HT1080 (cell line): ENCODE measurements at regions not wholly inside any gene's neighbourhood (a gene's known extent, or its start where the extent isn't known, plus 50 kb on each side); places are given as distances from the start of the nearest gene placed in this dataset.
"Not testable (repeated sequence)": the region's sequence is repeated elsewhere in the genome, so short reads cannot be mapped to it uniquely, and the experiment has no call there.

Experiments used
- DNase-seq: peaks from one replicate; pipeline ENCODE4 v3.0.0-alpha.2; 2015; ENCODE audit warnings: low read depth

DNA sequence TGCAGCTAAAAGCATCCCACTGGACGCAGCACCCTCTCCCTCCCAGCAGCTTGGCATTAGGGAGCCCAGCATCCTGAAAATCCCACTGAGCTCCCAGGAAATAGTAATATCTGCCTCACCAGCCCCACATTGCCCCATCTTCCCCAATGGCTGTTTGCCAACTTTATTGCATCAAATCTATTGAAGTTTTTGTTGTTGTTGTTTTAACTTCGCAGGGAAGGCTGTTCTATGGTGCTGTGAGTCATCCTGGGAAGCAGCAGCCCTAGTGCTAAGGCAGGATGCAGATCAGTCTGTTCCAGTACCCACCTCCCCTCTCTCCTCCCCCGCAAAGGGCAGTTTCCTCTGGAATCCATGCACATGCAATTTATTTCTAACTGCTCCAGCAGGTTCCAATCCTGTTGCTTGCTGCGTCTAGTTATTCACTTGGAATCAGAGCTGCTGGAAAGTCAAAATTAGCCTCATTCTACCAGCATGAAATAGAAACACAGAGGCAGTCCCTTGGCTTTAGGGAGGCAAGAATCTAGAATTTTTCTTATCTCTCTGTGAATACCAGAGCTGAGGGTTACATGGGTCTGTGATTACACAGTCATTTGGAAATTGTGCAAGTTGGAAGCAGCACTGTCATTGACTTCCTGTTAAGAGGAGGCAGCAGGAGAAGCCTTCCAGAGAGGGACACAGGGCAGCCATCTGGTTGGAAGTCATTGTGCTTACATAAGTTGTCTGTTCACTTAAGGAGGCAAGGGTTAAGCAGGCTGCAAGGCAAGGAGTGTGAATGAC, 115.9 kb upstream of the CACUL1 start:
- DNase-seq, result peak; percentile 78

- no peak for DNase-seq
These were observed 116.6 kb upstream of the CACUL1 start for GRCh38 chr10:118871244-118871865.

GRCh38 chr10:118873091-118873737, 118.4 kb upstream of the CACUL1 start:
- DNase-seq, result no peak

- no peak for DNase-seq
These were observed 119.0 kb upstream of the CACUL1 start for GRCh38 chr10:118873738-118874105.

DNA sequence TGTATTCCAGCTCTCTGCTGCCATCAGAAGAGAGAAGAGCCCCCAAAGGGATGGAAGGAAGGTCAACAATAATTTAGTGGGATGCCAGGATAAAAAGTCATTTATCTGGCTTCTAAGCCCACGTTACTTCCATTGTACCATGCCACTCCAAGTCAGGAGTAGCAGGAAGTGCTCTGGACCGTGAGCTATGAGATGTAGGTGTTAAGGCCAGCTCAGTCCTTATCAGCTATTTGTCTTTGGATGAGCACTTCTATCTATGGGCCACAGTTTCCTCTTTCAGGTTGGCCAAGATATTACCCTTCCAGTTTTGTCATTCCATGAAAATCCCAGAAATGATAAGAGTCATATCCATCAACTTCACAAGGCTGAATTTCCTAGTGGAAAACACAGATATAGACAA, 119.4 kb upstream of the CACUL1 start:
- no peak for DNase-seq

GRCh38 chr10:118875087-118875486, 120.3 kb upstream of the CACUL1 start:
- DNase-seq, result no peak

DNA sequence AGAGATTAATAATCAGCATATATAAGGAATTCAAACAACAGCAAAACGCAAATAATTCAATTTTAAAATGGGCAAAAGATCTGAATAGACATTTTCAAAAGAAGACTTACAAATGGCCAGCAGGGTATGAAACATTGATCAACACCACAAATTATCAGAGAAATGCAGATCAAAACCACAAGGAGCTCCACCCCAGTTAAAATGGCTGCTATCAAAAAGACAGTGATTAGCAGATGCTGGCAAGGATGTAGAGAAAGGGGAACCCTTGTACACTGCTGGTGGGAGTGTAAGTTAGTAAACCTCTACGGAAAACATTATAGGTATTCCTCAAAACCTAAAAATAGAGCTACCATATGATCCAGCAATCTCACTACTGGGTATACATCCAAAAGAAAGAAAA, 128.0 kb upstream of the CACUL1 start:
- DNase-seq, result no peak

DNA sequence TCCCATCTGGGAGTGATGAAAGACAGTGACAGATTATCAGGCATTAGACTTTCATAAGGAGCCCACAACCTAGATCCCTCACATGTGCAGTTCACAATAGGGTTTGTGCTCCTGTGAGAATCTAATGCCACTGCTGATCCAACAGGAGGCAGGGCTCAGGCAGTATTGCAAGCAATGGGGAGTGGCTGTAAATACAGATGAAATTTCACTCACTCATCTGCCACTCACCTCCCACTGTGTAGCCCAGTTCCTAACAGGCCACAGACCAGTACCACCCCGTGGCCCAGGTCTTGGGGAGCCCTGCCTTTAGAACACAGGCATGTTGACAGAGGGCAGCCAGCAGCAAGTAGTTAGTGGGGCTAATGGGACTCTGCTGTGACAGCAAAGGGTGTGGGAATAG, 137.3 kb upstream of the NANOS1 start:
- DNase-seq, result no peak

GRCh38 chr10:118894891-118895290, 134.6 kb upstream of the NANOS1 start:
- not testable (repeated sequence) for DNase-seq

DNA sequence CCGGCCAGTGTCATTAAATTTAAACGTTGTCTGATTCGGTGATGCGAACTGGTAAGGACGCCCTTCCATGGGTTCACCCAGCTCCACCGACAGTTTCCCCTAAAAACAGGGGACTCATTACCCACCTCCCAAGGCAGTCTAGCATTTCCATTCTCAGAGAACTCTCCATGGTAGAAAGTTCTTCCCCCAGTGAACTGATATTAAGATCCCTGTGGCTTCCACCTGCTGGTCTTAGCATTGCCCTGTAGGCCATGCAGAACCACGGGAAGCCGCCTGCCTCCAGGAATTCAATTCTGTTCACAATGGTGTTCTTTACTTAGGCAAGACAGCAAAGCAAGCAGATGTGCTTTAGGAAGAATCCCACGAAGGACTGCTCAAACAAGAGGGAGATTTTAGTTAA, 128.9 kb upstream of the NANOS1 start:
- DNase-seq, result no peak

DNA sequence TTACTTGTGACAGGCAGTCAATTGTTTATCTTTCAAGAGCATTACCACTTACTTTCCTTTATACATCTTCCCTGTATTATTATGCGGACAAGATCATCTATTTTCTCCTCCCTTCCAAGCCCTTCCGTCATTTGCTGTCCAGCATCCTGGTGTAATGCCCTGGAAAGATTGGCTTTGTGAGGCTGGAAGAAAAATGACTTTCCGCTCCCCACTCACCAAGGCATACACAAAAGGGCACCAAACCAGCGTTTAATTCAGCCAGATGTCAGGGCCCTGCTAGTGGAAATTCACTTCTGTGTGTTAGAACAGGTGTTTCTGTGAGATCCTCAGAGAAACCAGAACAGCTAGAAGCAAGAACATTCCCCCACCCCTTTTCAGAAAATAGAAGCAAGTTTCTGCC, 128.1 kb upstream of the NANOS1 start:
- DNase-seq, result no peak

GRCh38 chr10:118901906-118902305, 127.6 kb upstream of the NANOS1 start:
- DNase-seq, result no peak

GRCh38 chr10:118902656-118903055, 126.9 kb upstream of the NANOS1 start:
- not testable (repeated sequence) for DNase-seq

DNA sequence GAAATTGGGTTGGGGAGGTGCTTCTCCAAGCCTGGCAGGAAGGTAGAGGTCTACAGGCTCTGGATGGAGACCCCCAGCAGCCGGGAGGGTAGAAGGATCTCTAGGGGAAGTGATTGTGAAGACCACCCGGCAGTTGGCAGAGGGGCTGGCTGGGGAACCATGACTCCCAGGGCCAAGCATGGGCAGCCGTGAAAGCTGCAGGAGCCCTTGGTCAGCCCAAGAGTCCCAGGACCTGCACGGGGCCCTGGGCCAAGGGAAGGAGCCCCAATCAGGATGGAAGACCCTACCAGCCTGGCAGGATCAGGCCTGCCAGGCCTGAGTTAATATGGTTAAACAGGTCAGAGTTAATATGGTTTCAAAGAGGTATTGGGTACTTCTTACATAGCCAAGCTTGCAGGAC, 126.3 kb upstream of the NANOS1 start:
- no peak for DNase-seq

DNA sequence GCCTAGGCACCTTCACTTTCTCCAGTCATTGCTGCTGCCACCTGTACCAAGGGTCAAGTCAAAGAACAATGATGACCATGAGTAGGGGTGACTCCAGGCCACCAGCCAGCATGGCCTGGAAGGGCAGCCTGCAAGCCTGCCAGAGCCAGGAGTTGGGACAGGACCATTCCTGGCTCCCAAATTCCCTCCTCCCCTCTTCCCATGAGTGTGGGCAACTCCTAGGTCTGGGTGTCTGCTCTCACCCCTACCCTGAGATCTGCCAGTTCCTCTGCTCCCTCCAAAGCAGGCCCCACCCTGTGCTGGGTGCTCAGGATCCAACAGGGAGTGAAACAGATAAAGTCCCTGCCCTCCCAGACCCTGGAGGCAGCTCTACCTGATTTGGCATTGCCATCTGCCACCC, 125.8 kb upstream of the NANOS1 start:
- no peak for DNase-seq

DNA sequence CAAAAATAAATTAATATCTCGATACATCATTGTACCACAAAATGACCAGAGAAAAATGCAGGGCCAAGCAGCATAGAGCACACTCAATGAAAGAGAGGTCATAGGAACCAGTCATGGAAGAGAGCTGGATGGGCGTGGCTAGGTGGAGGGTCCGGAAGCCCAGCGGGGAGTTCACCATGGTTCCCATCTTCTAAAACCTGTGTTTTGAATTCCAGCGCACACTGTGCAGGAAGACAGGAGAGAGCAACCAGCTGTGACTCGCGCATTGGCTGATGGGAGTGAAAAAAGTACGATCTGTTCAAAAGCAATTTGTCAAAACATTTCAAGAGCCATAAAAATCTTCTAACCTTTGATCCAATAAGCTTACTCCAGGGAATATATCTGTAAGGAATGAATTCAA, 125.2 kb upstream of the NANOS1 start:
- DNase-seq, result no peak

GRCh38 chr10:118907051-118907450, 122.5 kb upstream of the NANOS1 start:
- no peak for DNase-seq

DNA sequence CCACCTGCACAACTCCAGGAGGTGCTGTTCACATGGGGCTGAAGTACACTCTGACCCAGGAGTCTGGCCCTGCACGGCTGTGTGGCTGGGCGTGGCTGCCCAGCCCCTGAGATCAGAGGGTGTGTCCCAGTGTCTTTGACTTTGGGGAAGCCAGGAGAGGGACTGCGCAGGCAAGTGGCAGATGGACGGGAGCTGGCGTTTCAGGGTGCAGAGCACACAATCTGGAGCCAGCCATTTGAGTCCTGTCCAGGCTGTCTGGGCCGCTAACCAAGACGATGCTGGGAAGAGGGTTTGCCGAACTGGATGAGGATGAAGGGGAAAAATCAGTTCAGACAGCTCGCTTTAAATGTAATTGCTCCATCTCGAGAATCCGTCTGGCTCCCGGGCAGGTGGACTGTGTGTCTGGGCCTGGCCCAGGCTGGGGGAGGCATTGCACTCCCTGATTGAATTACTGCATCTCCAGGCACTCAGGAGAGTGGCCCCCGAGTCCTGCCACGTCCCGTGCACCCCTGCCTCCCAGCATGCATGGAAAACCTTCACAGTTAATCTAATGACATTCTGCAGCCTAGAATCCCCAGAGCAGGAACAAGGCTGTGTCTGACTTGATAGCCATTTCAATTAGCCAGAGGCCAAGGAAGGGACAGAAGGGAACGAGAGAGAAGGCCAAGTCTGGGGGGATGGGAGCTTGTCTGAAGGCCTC, 120.8 kb upstream of the NANOS1 start:
- no peak for DNase-seq

GRCh38 chr10:118910702-118911101, 118.8 kb upstream of the NANOS1 start:
- DNase-seq, result no peak

GRCh38 chr10:118911363-118911762, 118.2 kb upstream of the NANOS1 start:
- no peak for DNase-seq

- no peak for DNase-seq
These were observed 116.4 kb upstream of the NANOS1 start for GRCh38 chr10:118912961-118913600.

GRCh38 chr10:118913825-118914224, 115.7 kb upstream of the NANOS1 start:
- DNase-seq, result no peak
